H1 (cell line): ENCODE measurements at regions not wholly inside any gene's neighbourhood (a gene's known extent, or its start where the extent isn't known, plus 50 kb on each side); places are given as distances from the start of the nearest gene placed in this dataset.

Source experiments
- CTCF ChIP-seq, 3 experiments: IDR thresholded peaks; 1 replicate in 2 of 3; 2 replicates in 1 of 3; pipeline versions ENCODE4 v1.5.1 to v1.6.1; 2011; ENCODE audit warnings: low read length in 3 of 3, mild to moderate bottlenecking in 3 of 3, inconsistent platforms in 2 of 3, low read depth in 1 of 3, moderate library complexity in 1 of 3; ENCODE audit not compliant: insufficient read depth in 1 of 3; ENCODE audit errors: control extremely low read depth in 1 of 3
- EP300 ChIP-seq, 2 experiments: IDR thresholded peaks; 1 replicate in 1 of 2; 2 replicates in 1 of 2; pipeline ENCODE4 v1.6.1; 2011 to 2012; ENCODE audit warnings: low read depth in 2 of 2, low read length in 2 of 2, mild to moderate bottlenecking in 2 of 2, borderline replicate concordance in 1 of 2, inconsistent platforms in 1 of 2, moderate library complexity in 1 of 2
- EZH2 ChIP-seq: fragments of 200-600 bp; sonication (generic); IDR thresholded peaks from 2 replicates; pipeline ENCODE4 v1.7.1; 2012; ENCODE audit warnings: low read depth, mild to moderate bottlenecking, moderate library complexity, low read length, inconsistent platforms; ENCODE audit not compliant: severe bottlenecking
- POLR2AphosphoS5 ChIP-seq: IDR thresholded peaks from 2 replicates; pipeline ENCODE4 v1.6.1; 2011; ENCODE audit warnings: low read depth, low read length
- RAD21 ChIP-seq, 2 experiments: IDR thresholded peaks in 1 of 2; conservative IDR thresholded peaks in 1 of 2; 2 replicates each; pipeline ENCODE4 v1.6.1; 2011; ENCODE audit warnings: low read depth in 2 of 2, low read length in 2 of 2, improper control_type of control experiment in 1 of 2, inconsistent platforms in 1 of 2, mild to moderate bottlenecking in 1 of 2, moderate library complexity in 1 of 2
- RNF2 ChIP-seq: fragments of 200-900, 300-1000 bp; sonication (generic); IDR thresholded peaks from 2 replicates; pipeline ENCODE4 v1.7.1; 2016; ENCODE audit warnings: borderline replicate concordance, low read depth, mild to moderate bottlenecking, antibody characterized with exemption, low read length; ENCODE audit not compliant: poor library complexity, severe bottlenecking; ENCODE audit errors: missing control alignments
- TAF1 ChIP-seq: IDR thresholded peaks from 2 replicates; pipeline ENCODE4 v1.6.1; 2011; ENCODE audit warnings: mild to moderate bottlenecking, low read depth, low read length
- YY1 ChIP-seq: IDR thresholded peaks from 2 replicates; pipeline ENCODE4 v1.6.1; 2011; ENCODE audit warnings: low read depth, mild to moderate bottlenecking, low read length
- TF ChIP-seq, protein P1 (sequence below): IDR thresholded peaks from 2 replicates; pipeline ENCODE4 v1.6.1; 2011; ENCODE audit warnings: low read length, improper control_type of control experiment

DNA sequence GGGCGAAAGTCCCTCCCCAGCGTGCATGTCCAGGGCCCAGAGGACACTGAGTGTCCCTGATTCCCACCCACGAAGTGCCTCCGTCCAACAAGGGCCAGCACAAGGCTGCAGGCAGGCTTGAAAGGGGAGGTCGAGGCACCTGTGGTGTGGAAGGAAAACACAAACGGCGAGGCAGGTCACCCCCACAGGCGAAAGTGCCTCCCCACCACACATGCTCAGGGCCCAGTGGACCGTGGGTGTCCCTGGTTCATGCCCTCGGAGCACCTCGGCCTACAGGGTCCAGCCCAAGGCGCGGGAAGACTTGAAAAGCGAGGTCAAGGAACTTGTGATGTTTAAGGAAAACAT, 370.4 kb downstream of the ALG10 start:
- TF ChIP-seq TAF1: no peak
- TF ChIP-seq RAD21 (IDR thresholded peaks at IDR 0.05 in 1 of 2, conservative IDR thresholded peaks at IDR 0.05 in 1 of 2; ENCODE audit: low read depth in 2 of 2, low read length in 2 of 2): no peak
- TF ChIP-seq POLR2AphosphoS5: no peak
- TF ChIP-seq CTCF (IDR thresholded peaks at IDR 0.05; ENCODE audit: control extremely low read depth in 1 of 3, insufficient read depth in 1 of 3, low read depth in 1 of 3, low read length in 3 of 3): no peak
- TF ChIP-seq YY1: no peak
- TF ChIP-seq RNF2: no peak
- no peak for TF ChIP-seq EP300 (IDR thresholded peaks at IDR 0.05; ENCODE audit: borderline replicate concordance in 1 of 2, low read depth in 2 of 2, low read length in 2 of 2)
- TF ChIP-seq, protein P1, sequence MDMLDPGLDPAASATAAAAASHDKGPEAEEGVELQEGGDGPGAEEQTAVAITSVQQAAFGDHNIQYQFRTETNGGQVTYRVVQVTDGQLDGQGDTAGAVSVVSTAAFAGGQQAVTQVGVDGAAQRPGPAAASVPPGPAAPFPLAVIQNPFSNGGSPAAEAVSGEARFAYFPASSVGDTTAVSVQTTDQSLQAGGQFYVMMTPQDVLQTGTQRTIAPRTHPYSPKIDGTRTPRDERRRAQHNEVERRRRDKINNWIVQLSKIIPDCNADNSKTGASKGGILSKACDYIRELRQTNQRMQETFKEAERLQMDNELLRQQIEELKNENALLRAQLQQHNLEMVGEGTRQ: no peak
- no peak for TF ChIP-seq EZH2
